ENCODE measurements at regions not wholly inside any gene's neighbourhood (a gene's known extent, or its start where the extent isn't known, plus 50 kb on each side); places are given as distances from the start of the nearest gene placed in this dataset.

GRCh38 chr13:60655256-60655655, 258.2 kb downstream of the TDRD3 start:
- TF ChIP-seq, protein P1, sequence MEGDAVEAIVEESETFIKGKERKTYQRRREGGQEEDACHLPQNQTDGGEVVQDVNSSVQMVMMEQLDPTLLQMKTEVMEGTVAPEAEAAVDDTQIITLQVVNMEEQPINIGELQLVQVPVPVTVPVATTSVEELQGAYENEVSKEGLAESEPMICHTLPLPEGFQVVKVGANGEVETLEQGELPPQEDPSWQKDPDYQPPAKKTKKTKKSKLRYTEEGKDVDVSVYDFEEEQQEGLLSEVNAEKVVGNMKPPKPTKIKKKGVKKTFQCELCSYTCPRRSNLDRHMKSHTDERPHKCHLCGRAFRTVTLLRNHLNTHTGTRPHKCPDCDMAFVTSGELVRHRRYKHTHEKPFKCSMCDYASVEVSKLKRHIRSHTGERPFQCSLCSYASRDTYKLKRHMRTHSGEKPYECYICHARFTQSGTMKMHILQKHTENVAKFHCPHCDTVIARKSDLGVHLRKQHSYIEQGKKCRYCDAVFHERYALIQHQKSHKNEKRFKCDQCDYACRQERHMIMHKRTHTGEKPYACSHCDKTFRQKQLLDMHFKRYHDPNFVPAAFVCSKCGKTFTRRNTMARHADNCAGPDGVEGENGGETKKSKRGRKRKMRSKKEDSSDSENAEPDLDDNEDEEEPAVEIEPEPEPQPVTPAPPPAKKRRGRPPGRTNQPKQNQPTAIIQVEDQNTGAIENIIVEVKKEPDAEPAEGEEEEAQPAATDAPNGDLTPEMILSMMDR (IDR thresholded peaks at IDR 0.05; ENCODE audit: low read depth, low read length, poor library complexity, severe bottlenecking) = no peak
- no peak for TF ChIP-seq EZH2phosphoT487 (IDR thresholded peaks at IDR 0.05; ENCODE audit: borderline replicate concordance, low read length)

All from DOHH2 (cell line).